22Rv1 (cell line): ENCODE measurements at regions not wholly inside any gene's neighbourhood (a gene's known extent, or its start where the extent isn't known, plus 50 kb on each side); places are given as distances from the start of the nearest gene placed in this dataset.

Source experiments
- ZFX ChIP-seq: fragments of 450-650 bp; IDR thresholded peaks from 2 replicates; pipeline ENCODE4 v1.6.1; 2017; ENCODE audit warnings: antibody characterized with exemption, borderline replicate concordance
- TF ChIP-seq, protein P1 (sequence below): fragments of 450-650 bp; IDR thresholded peaks from 2 replicates; pipeline ENCODE4 v1.5.1; 2017; ENCODE audit warnings: mild to moderate bottlenecking

DNA sequence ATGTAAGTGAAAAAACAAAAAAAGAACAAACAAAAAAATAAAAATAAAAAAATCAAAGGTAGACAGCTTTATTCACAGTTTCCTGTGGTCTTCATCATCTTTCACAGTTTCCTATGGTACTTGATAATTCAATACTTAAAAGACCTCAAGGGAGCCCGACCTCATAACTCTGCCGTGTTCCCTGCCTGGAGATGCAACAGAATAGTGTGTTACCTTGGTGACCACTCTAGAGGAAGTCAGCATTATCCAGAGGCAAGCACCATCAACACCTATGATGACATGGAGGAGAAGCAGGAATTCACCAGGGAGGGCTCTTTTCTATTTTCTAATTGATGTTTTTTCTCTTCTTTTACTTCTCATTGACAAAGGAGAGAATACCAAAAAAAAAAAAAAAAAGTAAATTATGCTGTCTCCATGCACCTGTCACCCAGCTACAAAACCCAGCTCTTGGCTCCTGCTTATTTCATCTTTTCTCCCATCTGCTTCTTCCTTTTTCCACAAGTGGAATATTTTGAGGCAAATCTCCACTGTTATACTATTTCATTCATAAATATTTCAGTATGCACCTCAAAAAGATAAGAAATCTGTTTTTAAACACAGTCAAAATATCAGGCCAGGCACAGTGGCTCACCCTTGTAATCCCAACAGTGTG is 95.8 kb upstream of the STXBP5 start:
- TF ChIP-seq, protein P1, sequence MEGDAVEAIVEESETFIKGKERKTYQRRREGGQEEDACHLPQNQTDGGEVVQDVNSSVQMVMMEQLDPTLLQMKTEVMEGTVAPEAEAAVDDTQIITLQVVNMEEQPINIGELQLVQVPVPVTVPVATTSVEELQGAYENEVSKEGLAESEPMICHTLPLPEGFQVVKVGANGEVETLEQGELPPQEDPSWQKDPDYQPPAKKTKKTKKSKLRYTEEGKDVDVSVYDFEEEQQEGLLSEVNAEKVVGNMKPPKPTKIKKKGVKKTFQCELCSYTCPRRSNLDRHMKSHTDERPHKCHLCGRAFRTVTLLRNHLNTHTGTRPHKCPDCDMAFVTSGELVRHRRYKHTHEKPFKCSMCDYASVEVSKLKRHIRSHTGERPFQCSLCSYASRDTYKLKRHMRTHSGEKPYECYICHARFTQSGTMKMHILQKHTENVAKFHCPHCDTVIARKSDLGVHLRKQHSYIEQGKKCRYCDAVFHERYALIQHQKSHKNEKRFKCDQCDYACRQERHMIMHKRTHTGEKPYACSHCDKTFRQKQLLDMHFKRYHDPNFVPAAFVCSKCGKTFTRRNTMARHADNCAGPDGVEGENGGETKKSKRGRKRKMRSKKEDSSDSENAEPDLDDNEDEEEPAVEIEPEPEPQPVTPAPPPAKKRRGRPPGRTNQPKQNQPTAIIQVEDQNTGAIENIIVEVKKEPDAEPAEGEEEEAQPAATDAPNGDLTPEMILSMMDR, result no peak
- no peak for TF ChIP-seq ZFX
